ENCODE measurements at regions not wholly inside any gene's neighbourhood (a gene's known extent, or its start where the extent isn't known, plus 50 kb on each side); places are given as distances from the start of the nearest gene placed in this dataset.

DNA sequence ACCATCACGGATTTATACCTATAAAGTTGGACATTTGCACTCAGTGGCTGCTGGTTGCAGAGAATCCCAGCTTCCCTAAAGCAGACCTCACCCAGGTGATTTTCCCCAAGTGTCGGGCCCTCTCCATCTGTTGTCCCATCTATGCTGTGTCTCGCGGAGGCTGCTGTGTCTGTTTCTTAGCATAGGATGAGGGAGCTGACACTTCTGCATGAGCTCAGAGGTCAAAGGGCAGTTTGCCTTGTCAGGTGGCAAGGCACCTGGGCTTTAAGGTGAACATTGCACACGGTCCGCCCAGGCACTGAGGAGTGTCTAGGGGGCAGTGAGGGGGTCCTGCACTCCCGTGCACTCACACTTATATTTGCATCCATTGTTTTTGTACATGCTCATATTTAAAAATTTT is 151.6 kb downstream of the ZIC5 start:
- Histone ChIP-seq H3K27me3 (replicated peaks; ENCODE audit: control insufficient read depth, insufficient read depth, low read length) (no peaks in the 10 kb centered on the region), H3K36me3 (ENCODE audit: control insufficient read depth, insufficient read depth, low read length) (no peaks in the 10 kb centered on the region), H3K4me1 (no peaks in the 10 kb centered on the region), H3K9me3 (no peaks in the 10 kb centered on the region; the same call in 1 of the 2 replicates), H3K4me3 (ENCODE audit: low read depth, low read length) (no peak overlapping the region)
- H3K27ac Mint-ChIP-seq (ENCODE audit: unreplicated experiment): no peak overlapping the region
- peak in 1 of 2 experiments; percentile 9 for DNase-seq
- no peaks in the 10 kb centered on the region for H3K9me3 Mint-ChIP-seq (ENCODE audit: unreplicated experiment)
- TF ChIP-seq, protein P1, sequence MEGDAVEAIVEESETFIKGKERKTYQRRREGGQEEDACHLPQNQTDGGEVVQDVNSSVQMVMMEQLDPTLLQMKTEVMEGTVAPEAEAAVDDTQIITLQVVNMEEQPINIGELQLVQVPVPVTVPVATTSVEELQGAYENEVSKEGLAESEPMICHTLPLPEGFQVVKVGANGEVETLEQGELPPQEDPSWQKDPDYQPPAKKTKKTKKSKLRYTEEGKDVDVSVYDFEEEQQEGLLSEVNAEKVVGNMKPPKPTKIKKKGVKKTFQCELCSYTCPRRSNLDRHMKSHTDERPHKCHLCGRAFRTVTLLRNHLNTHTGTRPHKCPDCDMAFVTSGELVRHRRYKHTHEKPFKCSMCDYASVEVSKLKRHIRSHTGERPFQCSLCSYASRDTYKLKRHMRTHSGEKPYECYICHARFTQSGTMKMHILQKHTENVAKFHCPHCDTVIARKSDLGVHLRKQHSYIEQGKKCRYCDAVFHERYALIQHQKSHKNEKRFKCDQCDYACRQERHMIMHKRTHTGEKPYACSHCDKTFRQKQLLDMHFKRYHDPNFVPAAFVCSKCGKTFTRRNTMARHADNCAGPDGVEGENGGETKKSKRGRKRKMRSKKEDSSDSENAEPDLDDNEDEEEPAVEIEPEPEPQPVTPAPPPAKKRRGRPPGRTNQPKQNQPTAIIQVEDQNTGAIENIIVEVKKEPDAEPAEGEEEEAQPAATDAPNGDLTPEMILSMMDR (IDR thresholded peaks at IDR 0.05; ENCODE audit: insufficient read depth in 1 of 2, low read depth in 1 of 2, low read length in 1 of 2, severe bottlenecking in 1 of 2, unreplicated experiment in 1 of 2): no peak
- CTCF ChIA-PET: no interaction called here
- intact Hi-C loops (cut with micrococcal nuclease; ENCODE audit: unreplicated experiment): no loop called here
- H3K27me3 Mint-ChIP-seq (ENCODE audit: insufficient read depth, unreplicated experiment): peaks cover 10% of the 10 kb centered on the region
- H3K4me3 Mint-ChIP-seq (ENCODE audit: unreplicated experiment): no peak overlapping the region
- no TSS peak for BruUV-seq (replicated peaks)
- no peaks in the 10 kb centered on the region for H3K4me1 Mint-ChIP-seq (ENCODE audit: low read depth, unreplicated experiment)
- H3K36me3 Mint-ChIP-seq (ENCODE audit: insufficient read depth, unreplicated experiment): no peaks in the 10 kb centered on the region
- POLR2A ChIA-PET: no interaction called here

DNA sequence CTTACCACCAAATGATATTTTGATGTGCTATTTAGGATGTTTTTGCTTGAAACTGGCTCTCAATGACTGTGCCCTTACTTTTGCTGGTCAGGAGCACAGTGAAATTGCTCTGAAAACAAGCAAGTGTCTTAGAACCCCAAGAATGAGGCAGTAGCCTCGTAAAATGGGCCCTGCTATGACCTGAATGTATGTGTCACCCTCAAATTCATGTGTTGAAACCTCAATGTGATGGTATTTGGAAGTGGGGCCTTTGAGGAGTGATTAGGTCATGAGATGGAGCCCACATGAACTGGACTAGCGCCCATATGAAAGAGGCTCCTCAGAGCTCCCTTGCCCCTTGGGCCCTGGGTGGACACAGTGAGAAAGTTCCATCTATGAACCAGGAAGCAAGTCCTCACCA is 155.2 kb downstream of the ZIC5 start:
- Mint-ChIP-seq H3K27me3 (ENCODE audit: insufficient read depth, unreplicated experiment) (peaks cover 3% of the 10 kb centered on the region), H3K9me3 (ENCODE audit: unreplicated experiment) (no peaks in the 10 kb centered on the region), H3K4me1 (ENCODE audit: low read depth, unreplicated experiment) (no peaks in the 10 kb centered on the region), H3K36me3 (ENCODE audit: insufficient read depth, unreplicated experiment) (no peaks in the 10 kb centered on the region), H3K27ac (ENCODE audit: unreplicated experiment) (no peak overlapping the region), H3K4me3 (ENCODE audit: unreplicated experiment) (no peak overlapping the region)
- no peaks in the 10 kb centered on the region for H3K27me3 ChIP-seq (replicated peaks; ENCODE audit: control insufficient read depth, insufficient read depth, low read length)
- no peaks in the 10 kb centered on the region for H3K4me1 ChIP-seq
- intact Hi-C loops (cut with micrococcal nuclease; ENCODE audit: unreplicated experiment): no loop called here
- no peak for DNase-seq
- ChIA-PET CTCF (no interaction called here), POLR2A (no interaction called here)
- no peak overlapping the region for H3K4me3 ChIP-seq (ENCODE audit: low read depth, low read length)
- H3K36me3 ChIP-seq (ENCODE audit: control insufficient read depth, insufficient read depth, low read length): no peaks in the 10 kb centered on the region
- no peaks in the 10 kb centered on the region; the same call in 1 of the 2 replicates for H3K9me3 ChIP-seq
- BruUV-seq (replicated peaks): no TSS peak
- TF ChIP-seq, protein P1 (IDR thresholded peaks at IDR 0.05; ENCODE audit: insufficient read depth in 1 of 2, low read depth in 1 of 2, low read length in 1 of 2, severe bottlenecking in 1 of 2, unreplicated experiment in 1 of 2): no peak

DNA sequence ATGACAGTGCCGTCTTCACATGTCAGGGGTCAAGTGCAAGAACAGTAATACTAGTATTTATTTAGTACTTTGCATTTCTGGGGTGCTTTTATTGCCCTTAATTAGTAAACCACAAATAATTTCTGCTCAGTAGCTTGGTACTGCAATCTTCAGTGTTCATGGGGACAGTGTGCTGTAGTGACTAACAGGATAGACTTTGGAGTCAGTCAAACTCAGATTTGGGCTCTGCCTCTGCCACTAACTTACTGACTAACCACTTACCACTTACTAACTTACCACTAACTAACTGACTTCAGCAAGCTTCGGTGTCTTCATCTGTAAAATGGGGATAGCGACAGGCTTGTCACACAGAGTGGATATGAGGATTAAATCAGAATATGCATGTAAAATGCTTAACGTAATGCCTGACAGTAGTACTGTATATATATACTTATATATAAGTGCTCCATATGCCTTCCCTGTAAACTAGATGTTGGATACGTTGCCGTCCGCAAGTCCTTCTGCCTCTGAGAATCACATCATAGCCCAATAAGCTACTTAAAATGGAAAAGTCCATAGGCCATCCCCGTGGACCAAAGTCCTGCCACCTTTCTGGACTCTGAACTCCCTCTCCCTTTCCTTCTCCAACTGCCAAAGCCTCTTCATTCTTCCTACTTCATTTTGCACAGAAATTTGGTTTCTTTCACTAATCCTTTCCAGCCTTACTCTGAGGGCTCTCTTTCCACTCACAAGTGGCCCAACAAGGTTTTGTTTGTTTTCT is 158.1 kb downstream of the ZIC5 start:
- intact Hi-C loops (cut with micrococcal nuclease; ENCODE audit: unreplicated experiment): no loop called here
- no peaks in the 10 kb centered on the region for H3K9me3 Mint-ChIP-seq (ENCODE audit: unreplicated experiment)

More for the DNA sequence above, 158.1 kb downstream of the ZIC5 start:
- no peaks in the 10 kb centered on the region for H3K36me3 ChIP-seq (ENCODE audit: control insufficient read depth, insufficient read depth, low read length)
- H3K36me3 Mint-ChIP-seq (ENCODE audit: insufficient read depth, unreplicated experiment): no peaks in the 10 kb centered on the region
- no TSS peak for BruUV-seq (replicated peaks)
- no peak overlapping the region for H3K27ac Mint-ChIP-seq (ENCODE audit: unreplicated experiment)
- CTCF ChIA-PET: no interaction called here
- H3K4me1 Mint-ChIP-seq (ENCODE audit: low read depth, unreplicated experiment): no peaks in the 10 kb centered on the region
- TF ChIP-seq, protein P1 (IDR thresholded peaks at IDR 0.05; ENCODE audit: insufficient read depth in 1 of 2, low read depth in 1 of 2, low read length in 1 of 2, severe bottlenecking in 1 of 2, unreplicated experiment in 1 of 2): no peak
- peaks cover 3% of the 10 kb centered on the region for H3K27me3 Mint-ChIP-seq (ENCODE audit: insufficient read depth, unreplicated experiment)
- H3K9me3 ChIP-seq: no peaks in the 10 kb centered on the region; the same call in 1 of the 2 replicates
- no peak overlapping the region for H3K4me3 Mint-ChIP-seq (ENCODE audit: unreplicated experiment)
- POLR2A ChIA-PET: no interaction called here
- no peak for DNase-seq
- H3K27me3 ChIP-seq (replicated peaks; ENCODE audit: control insufficient read depth, insufficient read depth, low read length): no peaks in the 10 kb centered on the region; the same call in 1 of the 2 replicates
- H3K4me3 ChIP-seq (ENCODE audit: low read depth, low read length): no peak overlapping the region
- H3K4me1 ChIP-seq: 0 out of 2 replicates have a peak, but pooled peaks cover 4% of the 10 kb centered on the region
